GM18502 (cell line): ENCODE measurements at regions not wholly inside any gene's neighbourhood (a gene's known extent, or its start where the extent isn't known, plus 50 kb on each side); places are given as distances from the start of the nearest gene placed in this dataset.
"Not testable (repeated sequence)": the region's sequence is repeated elsewhere in the genome, so short reads cannot be mapped to it uniquely, and the experiment has no call there.

Source experiments
- ATAC-seq: cut with Tn5 transposase; IDR thresholded peaks from one replicate; pipeline ENCODE4 v1.9.1; 2021; ENCODE audit warnings: mild to moderate bottlenecking; ENCODE audit not compliant: unreplicated experiment, poor library complexity

DNA sequence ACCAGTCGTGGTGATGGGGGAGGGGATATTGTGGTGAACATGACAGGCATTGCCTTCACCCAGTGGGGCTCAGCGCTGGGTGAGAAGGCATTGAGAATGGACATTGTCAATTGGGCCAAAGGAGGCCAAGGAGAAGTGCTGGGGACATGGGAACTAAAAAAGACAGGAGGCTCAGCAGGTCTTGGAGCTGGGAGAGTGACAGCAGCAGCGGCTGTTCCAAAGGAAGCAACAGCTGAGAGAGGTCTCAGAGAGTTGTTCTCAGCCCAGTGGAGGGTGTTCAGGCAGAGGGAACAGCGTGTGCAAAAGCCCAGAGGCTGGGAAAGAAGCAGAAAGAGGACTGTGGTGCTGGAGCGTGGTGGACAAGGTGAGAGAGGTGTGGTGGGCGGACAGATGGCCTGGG lies 56.6 kb upstream of the ASNS start:
- ATAC-seq: not testable (repeated sequence)

DNA sequence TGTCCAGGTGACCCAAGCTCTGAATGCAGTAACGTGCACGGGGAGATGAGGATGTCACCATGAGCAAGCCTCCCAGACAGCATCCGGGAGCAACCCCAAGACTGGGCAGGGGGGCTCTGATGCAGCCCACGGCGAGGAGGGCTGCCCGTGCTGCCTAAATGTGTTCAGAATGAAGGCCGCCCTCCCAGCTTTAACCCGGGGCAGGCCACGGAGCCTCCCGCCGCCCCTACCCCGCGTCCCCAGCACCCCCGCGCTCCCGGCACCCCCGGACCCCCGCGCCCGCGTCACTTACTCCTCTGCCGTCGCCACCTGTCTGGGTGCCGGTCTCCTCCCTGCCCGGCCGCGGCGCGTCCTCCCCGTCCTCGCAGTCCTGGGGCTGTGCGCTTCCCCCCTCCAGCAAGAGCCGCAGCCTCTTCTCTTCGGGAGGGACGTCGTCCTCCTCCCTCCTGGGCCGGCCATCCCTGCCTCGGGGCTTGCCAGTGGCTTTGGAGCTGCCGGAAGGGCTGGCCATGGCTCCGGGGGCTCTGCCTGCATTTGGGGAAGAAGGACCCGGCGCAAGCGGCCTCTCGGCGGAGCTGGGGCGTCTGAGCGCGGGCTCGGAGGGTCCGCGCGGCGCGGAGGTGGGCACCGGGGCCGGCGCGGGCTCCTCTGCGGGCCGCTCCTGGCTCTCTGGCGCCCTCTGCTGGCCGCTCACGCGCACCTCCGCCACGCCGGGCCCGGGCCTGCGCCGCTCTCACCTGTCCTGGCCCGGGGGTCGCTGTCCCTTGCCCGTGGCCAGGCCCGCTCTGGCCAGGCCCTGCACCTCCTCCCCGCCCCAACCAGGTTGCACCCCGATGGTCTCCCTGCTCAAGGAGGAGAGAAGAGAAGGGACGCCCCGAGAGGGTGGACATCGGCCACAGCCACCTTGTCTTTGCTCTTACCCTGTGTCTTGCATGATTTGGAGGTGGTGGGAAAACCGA lies 55.9 kb upstream of the ASNS start:
- ATAC-seq: peak; percentile 48
